ENCODE measurements at regions not wholly inside any gene's neighbourhood (a gene's known extent, or its start where the extent isn't known, plus 50 kb on each side); places are given as distances from the start of the nearest gene placed in this dataset.
A peak's percentile ranks its signal among the peaks of the same experiment; 100 is the strongest.

DNA sequence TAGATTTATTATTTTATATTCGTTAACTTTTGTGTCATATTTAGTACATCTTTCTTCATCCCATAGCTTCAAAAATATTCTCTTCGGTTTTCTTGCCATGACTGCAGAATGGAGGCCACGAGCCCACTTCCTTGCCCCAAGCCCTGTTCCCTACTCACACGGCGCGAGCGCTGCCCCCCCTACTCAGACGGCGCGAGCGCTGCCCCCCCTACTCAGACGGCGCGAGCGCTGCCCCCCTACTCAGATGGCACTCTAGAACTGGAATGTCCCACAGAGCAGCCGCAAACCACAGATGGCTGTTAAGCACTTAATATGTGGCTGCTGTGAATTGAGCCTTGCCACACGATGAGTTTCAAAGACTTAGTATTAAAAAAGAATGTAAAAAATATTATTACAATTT, 102.2 kb upstream of the PEG3 start:
- in situ Hi-C loops (cut with MboI): no loop called here
- Histone ChIP-seq H3K4me2 (ENCODE audit: unreplicated experiment) (no peak overlapping the region), H3K4me1 (ENCODE audit: insufficient read depth) (no peaks in the 10 kb centered on the region), H3K4me3 (no peak overlapping the region), H3K27ac (no peak overlapping the region), H3K79me2 (ENCODE audit: insufficient read depth) (no peaks in the 10 kb centered on the region), H3F3A (ENCODE audit: insufficient read depth) (no peaks in the 10 kb centered on the region), H3K9ac (no peak overlapping the region), H3K36me3 (ENCODE audit: low read depth) (no peaks in the 10 kb centered on the region), H3K9me3 (ENCODE audit: low read depth) (no peaks in the 10 kb centered on the region), H2AFZ (no peak overlapping the region), H4K20me1 (ENCODE audit: insufficient read depth) (no peaks in the 10 kb centered on the region), H3K9me2 (ENCODE audit: insufficient read depth) (no peaks in the 10 kb centered on the region), H3K27me3 (replicated peaks; ENCODE audit: insufficient read depth) (no peaks in the 10 kb centered on the region)
- peak; percentile 2 for DNase-seq
- WGBS, 2 experiments (ENCODE audit: low coverage in 1 of 2, low lambda C conversion rate in 2 of 2, missing lambda C conversion rate in 2 of 2): 45 to 56% methylated on average over 16 to 17 of the region's 17 CpGs
- no peak for TF ChIP-seq EZH2 (IDR thresholded peaks at IDR 0.05; ENCODE audit: insufficient read depth, poor library complexity, severe bottlenecking)
- no peak for TF ChIP-seq EZH2phosphoT487 (IDR thresholded peaks at IDR 0.05; ENCODE audit: insufficient read depth, low read depth)

DNA sequence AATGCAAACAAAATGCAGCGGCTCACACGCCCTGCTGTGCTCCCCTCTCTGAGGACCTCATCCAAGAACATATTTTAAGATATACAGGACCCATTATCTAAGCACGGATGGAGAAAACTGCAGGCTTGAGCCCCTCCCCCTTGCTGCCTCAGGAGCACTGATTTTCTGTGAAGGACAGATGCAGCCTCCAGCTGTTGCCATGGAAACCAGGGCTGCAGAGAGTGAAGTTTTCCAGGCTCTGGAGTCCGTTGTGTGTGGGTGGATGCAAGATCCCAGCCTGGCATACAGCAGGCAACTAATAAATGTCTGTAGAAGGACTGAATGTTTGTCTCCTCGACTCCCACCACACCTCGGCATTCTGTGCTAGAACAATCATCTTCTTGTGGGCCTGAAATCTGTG, 105.6 kb upstream of the PEG3 start:
- Histone ChIP-seq H4K20me1 (ENCODE audit: insufficient read depth) (no peaks in the 10 kb centered on the region), H3K27me3 (replicated peaks; ENCODE audit: insufficient read depth) (no peaks in the 10 kb centered on the region), H3K9me3 (ENCODE audit: low read depth) (no peaks in the 10 kb centered on the region), H3K4me2 (ENCODE audit: unreplicated experiment) (no peak overlapping the region), H3K4me1 (ENCODE audit: insufficient read depth) (no peaks in the 10 kb centered on the region), H3K27ac (no peak overlapping the region), H3K9ac (no peak overlapping the region), H3K4me3 (no peak overlapping the region), H2AFZ (no peak overlapping the region), H3K79me2 (ENCODE audit: insufficient read depth) (no peaks in the 10 kb centered on the region), H3K9me2 (ENCODE audit: insufficient read depth) (no peaks in the 10 kb centered on the region), H3K36me3 (ENCODE audit: low read depth) (no peaks in the 10 kb centered on the region), H3F3A (ENCODE audit: insufficient read depth) (no peaks in the 10 kb centered on the region)
- WGBS, 2 experiments (ENCODE audit: low coverage in 1 of 2, low lambda C conversion rate in 2 of 2, missing lambda C conversion rate in 2 of 2): 11 to 15% methylated on average over 6 of the region's 6 CpGs
- TF ChIP-seq EZH2 (IDR thresholded peaks at IDR 0.05; ENCODE audit: insufficient read depth, poor library complexity, severe bottlenecking): no peak
- TF ChIP-seq EZH2phosphoT487 (IDR thresholded peaks at IDR 0.05; ENCODE audit: insufficient read depth, low read depth): no peak
- in situ Hi-C loops (cut with MboI): no loop called here
- DNase-seq: no peak

DNA sequence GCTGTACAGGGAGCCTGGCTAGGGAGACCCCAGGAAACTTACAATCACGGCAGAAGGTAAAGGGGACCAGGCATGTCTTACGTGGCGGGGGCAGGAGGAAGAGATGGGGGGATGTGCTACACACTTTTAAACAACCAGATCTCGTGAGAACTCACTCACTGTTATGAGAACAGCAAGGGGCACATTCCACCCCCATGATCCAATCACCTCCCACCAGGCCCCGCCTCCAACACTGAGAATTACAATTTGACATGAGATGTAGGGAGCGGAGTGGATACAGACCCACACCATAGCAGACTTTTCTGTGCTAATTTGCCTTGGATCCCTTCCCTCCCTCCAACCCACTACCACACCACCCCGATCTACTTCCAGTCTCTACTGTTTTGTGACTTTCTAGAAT, 106.7 kb upstream of the PEG3 start:
- 21 to 28% methylated on average over 7 of the region's 7 CpGs for WGBS, 2 experiments (ENCODE audit: low coverage in 1 of 2, low lambda C conversion rate in 2 of 2, missing lambda C conversion rate in 2 of 2)
- in situ Hi-C loops (cut with MboI): no loop called here

DNA sequence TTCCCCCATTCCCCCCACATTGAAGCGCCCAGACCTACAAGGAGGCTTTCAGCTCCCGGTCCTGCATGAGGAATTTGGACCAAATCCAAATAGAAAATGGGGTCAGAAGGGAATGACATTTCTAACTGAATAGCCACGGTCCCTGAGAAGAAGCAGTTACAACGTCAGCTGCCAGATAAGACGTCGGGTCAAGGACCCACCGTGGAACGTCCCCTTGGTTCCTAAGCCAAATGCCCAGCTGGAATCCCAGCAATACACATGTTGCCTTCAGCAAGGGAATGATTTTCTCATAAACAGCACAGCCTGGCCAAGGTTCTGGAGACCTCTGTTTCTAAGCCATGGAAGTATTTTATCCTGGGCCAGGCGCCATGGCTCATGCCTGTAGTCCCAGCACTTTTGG, 109.1 kb upstream of the PEG3 start:
- TF ChIP-seq EZH2phosphoT487 (IDR thresholded peaks at IDR 0.05; ENCODE audit: insufficient read depth, low read depth) (no peak), EZH2 (IDR thresholded peaks at IDR 0.05; ENCODE audit: insufficient read depth, poor library complexity, severe bottlenecking) (no peak)
- DNase-seq: no peak
- no peaks in the 10 kb centered on the region for H3K27me3 ChIP-seq (replicated peaks; ENCODE audit: insufficient read depth)
- H4K20me1 ChIP-seq (ENCODE audit: insufficient read depth): no peaks in the 10 kb centered on the region
- in situ Hi-C loops (cut with MboI): no loop called here
- no peak overlapping the region for H2AFZ ChIP-seq
- H3K27ac ChIP-seq: no peak overlapping the region
- no peaks in the 10 kb centered on the region for H3K9me2 ChIP-seq (ENCODE audit: insufficient read depth)
- H3K4me2 ChIP-seq (ENCODE audit: unreplicated experiment): no peak overlapping the region
- H3K4me3 ChIP-seq: no peak overlapping the region
- H3K9ac ChIP-seq: no peak overlapping the region
- 35 to 40% methylated on average over 9 of the region's 9 CpGs for WGBS, 2 experiments (ENCODE audit: low coverage in 1 of 2, low lambda C conversion rate in 2 of 2, missing lambda C conversion rate in 2 of 2)
- H3K4me1 ChIP-seq (ENCODE audit: insufficient read depth): no peaks in the 10 kb centered on the region
- H3K9me3 ChIP-seq (ENCODE audit: low read depth): no peaks in the 10 kb centered on the region
- H3K36me3 ChIP-seq (ENCODE audit: low read depth): no peaks in the 10 kb centered on the region
- no peaks in the 10 kb centered on the region for H3F3A ChIP-seq (ENCODE audit: insufficient read depth)
- H3K79me2 ChIP-seq (ENCODE audit: insufficient read depth): no peaks in the 10 kb centered on the region

More for the DNA sequence above, 106.7 kb upstream of the PEG3 start:
- H3K27ac ChIP-seq: no peak overlapping the region
- no peaks in the 10 kb centered on the region for H4K20me1 ChIP-seq (ENCODE audit: insufficient read depth)
- H3F3A ChIP-seq (ENCODE audit: insufficient read depth): no peaks in the 10 kb centered on the region
- H3K9me3 ChIP-seq (ENCODE audit: low read depth): no peaks in the 10 kb centered on the region
- H3K9ac ChIP-seq: no peak overlapping the region
- H3K4me1 ChIP-seq (ENCODE audit: insufficient read depth): no peaks in the 10 kb centered on the region
- no peak for DNase-seq
- H3K79me2 ChIP-seq (ENCODE audit: insufficient read depth): no peaks in the 10 kb centered on the region
- H2AFZ ChIP-seq: no peak overlapping the region
- H3K4me3 ChIP-seq: no peak overlapping the region
- no peak overlapping the region for H3K4me2 ChIP-seq (ENCODE audit: unreplicated experiment)
- TF ChIP-seq EZH2phosphoT487 (IDR thresholded peaks at IDR 0.05; ENCODE audit: insufficient read depth, low read depth) (no peak), EZH2 (IDR thresholded peaks at IDR 0.05; ENCODE audit: insufficient read depth, poor library complexity, severe bottlenecking) (no peak)
- no peaks in the 10 kb centered on the region for H3K27me3 ChIP-seq (replicated peaks; ENCODE audit: insufficient read depth)
- no peaks in the 10 kb centered on the region for H3K36me3 ChIP-seq (ENCODE audit: low read depth)
- no peaks in the 10 kb centered on the region for H3K9me2 ChIP-seq (ENCODE audit: insufficient read depth)

- Histone ChIP-seq H3K79me2 (ENCODE audit: insufficient read depth) (no peaks in the 10 kb centered on the region), H3K9ac (no peak overlapping the region), H3K4me2 (ENCODE audit: unreplicated experiment) (no peak overlapping the region), H3K9me2 (ENCODE audit: insufficient read depth) (no peaks in the 10 kb centered on the region), H3K9me3 (ENCODE audit: low read depth) (no peaks in the 10 kb centered on the region), H3K4me1 (ENCODE audit: insufficient read depth) (no peaks in the 10 kb centered on the region), H3F3A (ENCODE audit: insufficient read depth) (no peaks in the 10 kb centered on the region), H3K27ac (no peak overlapping the region), H4K20me1 (ENCODE audit: insufficient read depth) (no peaks in the 10 kb centered on the region), H3K27me3 (replicated peaks; ENCODE audit: insufficient read depth) (no peaks in the 10 kb centered on the region), H3K4me3 (no peak overlapping the region), H2AFZ (no peak overlapping the region), H3K36me3 (ENCODE audit: low read depth) (no peaks in the 10 kb centered on the region)
- in situ Hi-C loops (cut with MboI): no loop called here
- no peak for DNase-seq
- WGBS, 2 experiments (ENCODE audit: low coverage in 1 of 2, low lambda C conversion rate in 2 of 2, missing lambda C conversion rate in 2 of 2): 30 to 31% methylated on average over 10 of the region's 10 CpGs
- TF ChIP-seq EZH2phosphoT487 (IDR thresholded peaks at IDR 0.05; ENCODE audit: insufficient read depth, low read depth): no peak
- TF ChIP-seq EZH2 (IDR thresholded peaks at IDR 0.05; ENCODE audit: insufficient read depth, poor library complexity, severe bottlenecking): no peak
Observed at GRCh38 chr19:56951672-56952071, 111.1 kb upstream of the PEG3 start.

All from GM23248 (cell line).